ENCODE measurements at regions not wholly inside any gene's neighbourhood (a gene's known extent, or its start where the extent isn't known, plus 50 kb on each side); places are given as distances from the start of the nearest gene placed in this dataset.
"Not testable (repeated sequence)": the region's sequence is repeated elsewhere in the genome, so short reads cannot be mapped to it uniquely, and the experiment has no call there.

DNA sequence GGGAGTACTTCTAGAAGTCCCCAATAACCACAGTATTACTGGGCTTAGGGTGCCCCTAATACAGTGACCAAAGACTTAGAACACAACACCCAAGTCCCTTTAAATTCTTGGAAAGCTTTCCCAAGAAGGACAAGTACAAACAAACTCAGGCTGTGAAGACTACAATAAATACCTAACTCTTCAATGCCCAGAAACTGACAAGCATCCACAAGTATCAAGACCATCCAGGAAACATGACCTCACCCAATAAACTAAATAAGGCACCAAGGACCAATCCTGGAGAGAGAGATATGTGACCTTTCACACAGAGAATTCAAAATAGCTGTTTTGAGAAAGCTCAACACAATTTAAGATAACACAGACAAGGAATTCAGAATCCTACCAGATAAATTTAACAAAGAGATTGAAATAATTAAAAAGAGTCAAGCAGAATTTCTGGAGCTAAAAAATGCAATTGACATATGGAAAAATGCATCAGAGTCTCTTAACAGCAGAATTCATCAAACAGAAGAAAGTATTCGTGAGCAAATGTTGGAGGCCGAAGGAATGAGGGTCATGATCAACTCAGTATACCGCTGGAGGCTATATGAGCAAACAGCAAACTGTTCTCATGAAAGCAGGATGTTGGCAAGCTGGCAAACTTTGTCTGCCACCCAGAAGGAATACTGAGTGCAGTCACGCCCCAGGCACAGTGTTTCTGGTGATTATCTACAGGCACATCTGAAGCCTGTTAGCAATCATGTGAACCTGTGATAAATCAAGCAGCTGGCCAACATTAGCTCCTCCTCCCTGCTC, 87.0 kb upstream of the NECTIN3 start:
- no peak for DNase-seq

DNA sequence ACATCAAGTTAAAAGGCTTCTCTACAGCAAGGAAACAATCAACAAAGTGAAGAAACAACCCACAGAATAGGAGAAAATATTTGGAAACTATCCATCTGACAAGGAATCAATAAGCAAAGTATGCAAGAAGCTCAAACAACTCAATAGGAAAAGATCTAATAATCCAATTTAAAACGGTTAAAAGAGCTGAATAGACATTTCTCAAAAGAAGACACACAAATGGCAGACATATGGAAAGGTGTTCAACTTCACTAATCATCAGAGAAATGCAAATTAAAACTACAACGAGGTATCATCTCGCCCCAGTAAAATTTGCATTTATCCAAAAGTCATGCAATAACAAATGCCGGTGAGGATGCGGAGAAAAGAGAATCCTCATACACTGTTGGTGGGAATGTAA, 82.2 kb upstream of the NECTIN3 start:
- no peak for DNase-seq

DNA sequence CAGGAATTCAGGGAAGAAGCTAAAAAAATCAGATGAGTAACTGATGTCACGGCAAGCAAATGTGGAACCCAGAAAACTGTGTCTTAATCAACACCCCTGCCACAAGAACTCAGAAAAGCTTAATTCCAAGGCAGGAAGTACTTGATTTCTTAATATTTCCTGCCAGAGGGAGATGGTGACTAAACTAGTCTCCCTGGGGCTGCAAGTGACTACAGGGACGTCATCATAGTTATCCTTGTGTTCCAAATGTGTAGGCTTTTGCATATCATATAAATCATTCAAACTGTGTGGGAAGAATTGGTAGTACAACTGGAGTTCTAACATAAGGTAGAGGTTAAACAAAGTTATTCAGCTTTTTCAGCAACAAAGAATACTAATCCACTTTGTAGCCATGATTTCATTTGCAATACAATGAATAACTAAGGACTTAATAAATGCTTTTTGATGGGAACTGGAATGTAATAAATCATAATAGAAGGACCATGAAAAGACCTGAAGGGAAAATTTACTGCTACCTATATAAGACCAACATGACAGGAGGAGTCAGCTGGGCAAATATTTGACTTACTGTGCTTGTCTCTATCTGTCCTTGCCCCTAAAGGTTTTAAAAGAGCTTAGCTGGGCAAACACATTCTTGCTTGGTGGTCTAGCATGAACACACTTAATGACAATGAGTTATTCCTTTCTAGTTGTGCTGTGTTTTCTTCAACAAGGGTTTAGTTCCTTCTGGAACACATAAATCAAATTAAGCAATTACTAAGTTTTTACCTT, 76.0 kb upstream of the NECTIN3 start:
- no peak for DNase-seq

DNA sequence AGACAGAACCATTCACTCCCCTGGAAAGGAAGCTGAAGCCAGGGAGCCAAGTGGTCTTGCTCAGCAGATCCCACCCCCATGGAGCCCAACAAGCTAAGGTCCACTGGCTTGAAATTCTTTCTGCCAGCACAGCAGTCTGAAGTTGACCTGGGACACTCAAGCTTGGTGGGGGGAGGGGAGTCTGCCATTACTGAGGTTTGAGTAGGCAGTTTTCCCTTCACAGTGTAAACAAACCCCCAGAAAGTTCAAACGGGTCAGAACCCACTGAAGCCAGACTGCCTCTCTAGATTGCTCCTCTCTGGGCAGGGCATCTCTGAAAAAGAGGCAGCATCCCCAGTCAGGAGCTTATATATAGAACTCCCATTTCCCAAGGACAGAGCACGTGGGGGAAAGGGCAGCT, 72.8 kb upstream of the NECTIN3 start:
- DNase-seq, result not testable (repeated sequence)

DNA sequence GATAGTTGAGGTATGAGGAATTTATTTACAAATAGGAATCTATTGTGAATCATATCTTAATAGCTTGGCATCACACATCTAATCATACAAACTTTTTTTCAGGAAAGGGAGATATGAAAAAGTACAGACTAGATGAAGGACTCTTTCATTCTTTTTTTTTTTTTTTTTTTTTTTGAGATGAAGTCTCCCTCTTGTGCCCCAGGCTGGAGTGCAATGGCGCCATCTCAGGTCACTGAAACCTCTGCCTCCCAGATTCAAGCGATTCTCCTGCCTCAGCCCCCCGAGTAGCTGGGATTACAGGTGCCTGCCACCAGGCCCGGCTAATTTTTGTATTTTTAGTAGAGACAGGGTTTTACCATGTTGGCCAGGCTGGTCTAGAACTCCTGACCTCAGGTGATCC, 65.1 kb upstream of the NECTIN3 start:
- not testable (repeated sequence) for DNase-seq

DNA sequence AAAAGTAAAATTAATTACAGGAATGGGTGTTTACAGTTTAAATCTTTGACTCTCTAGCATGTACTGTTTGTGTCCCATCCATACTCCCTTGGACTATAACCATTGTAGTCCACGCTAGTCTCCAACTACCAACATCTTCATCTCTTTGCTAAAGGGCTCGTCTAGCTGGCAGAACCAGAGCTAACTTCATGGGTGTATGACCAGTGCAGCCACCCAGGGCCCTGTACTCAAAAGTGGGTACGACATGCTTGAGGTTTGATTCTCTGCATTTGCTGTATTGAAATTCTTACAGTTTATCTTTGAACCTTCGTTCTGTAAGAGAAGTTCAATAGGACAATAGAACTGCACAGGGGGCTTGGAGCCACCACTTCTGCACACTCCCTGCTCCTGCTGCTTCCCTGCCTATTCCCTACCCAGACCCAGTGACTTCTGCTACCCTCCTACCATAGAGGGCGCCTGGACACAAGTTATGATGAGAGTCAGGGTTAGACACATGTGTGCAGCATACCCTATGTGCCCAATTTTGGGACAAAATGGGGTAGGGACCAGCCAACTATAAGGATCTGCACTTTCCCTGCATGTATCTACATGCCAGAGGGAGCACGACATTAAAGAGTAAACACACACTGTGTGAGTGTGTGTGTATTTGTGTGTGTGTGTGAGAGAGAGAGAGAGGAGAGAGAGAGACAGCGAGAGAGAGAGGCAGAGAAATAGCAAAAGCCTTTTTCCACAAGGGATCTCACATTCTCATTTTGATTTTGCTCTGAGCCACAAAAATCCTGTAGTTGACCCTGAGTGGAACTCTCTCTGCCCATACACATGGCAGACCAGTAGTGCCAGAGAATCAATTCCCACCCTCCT, 59.0 kb upstream of the NECTIN3 start:
- DNase-seq, result no peak
